Aorta (tissue), 5 donors: ENCODE measurements at regions not wholly inside any gene's neighbourhood (a gene's known extent, or its start where the extent isn't known, plus 50 kb on each side); places are given as distances from the start of the nearest gene placed in this dataset.

ENCODE experiments used
- ATAC-seq: fragments of 200-7000 bp; cut with Tn5 transposase; one replicate; pipeline ENCODE4 v1.9.1; 2022; ENCODE audit warnings: moderate library complexity; ENCODE audit not compliant: low FRiP score
- DNase-seq, 2 donors: peaks; one replicate each; pipeline ENCODE4 v3.0.0-alpha.2; 2020
- H3K27ac ChIP-seq, 2 donors: one replicate each; pipeline ENCODE4 v1.5.1; 2013; ENCODE audit warnings: low read length in 2 of 2, mild to moderate bottlenecking in 2 of 2, moderate library complexity in 2 of 2, control low read depth in 1 of 2, inconsistent platforms in 1 of 2, low read depth in 1 of 2
- H3K27me3 ChIP-seq, 2 donors: one replicate each; pipeline ENCODE4 v1.6.1; 2013; ENCODE audit warnings: control low read depth in 1 of 2, low read length in 1 of 2, mild to moderate bottlenecking in 1 of 2, moderate library complexity in 1 of 2; ENCODE audit not compliant: insufficient read depth in 2 of 2, control insufficient read depth in 1 of 2
- H3K36me3 ChIP-seq, 2 donors: one replicate each; pipeline ENCODE4 v1.6.1; 2013; ENCODE audit warnings: control low read depth in 1 of 2, low read length in 1 of 2, mild to moderate bottlenecking in 1 of 2; ENCODE audit not compliant: insufficient read depth in 2 of 2, control insufficient read depth in 1 of 2
- H3K4me1 ChIP-seq, 2 donors: one replicate each; pipeline ENCODE4 v1.6.1; 2013; ENCODE audit warnings: low read length in 2 of 2, control low read depth in 1 of 2, mild to moderate bottlenecking in 1 of 2, moderate library complexity in 1 of 2; ENCODE audit not compliant: insufficient read depth in 2 of 2, control insufficient read depth in 1 of 2
- H3K4me3 ChIP-seq, 2 donors: one replicate each; pipeline ENCODE4 v1.5.1; 2013; ENCODE audit warnings: low read length in 2 of 2, control low read depth in 1 of 2, mild to moderate bottlenecking in 1 of 2
- H3K9me3 ChIP-seq: one replicate; pipeline ENCODE4 v1.6.1; 2013; ENCODE audit warnings: mild to moderate bottlenecking, low read length; ENCODE audit not compliant: control insufficient read depth
- WGBS, 2 donors: extraction: QIAGEN DNeasy Blood & Tissue Kit; methylation state at CpG; one replicate each; pipeline ENCODE4 v1.1.7; 2013; 5-methylcytosine and 5-hydroxymethylcytosine counted together
- intact Hi-C, 2 donors: fragments of 100-400 bp; cut with DNase I; formaldehyde crosslinking; loops; one replicate each; pipeline versions ENCODE4 v1.14.2 to v1.15.0; 2022
- donor health status: healthy with polysubstance abuse.
- donor health status: Bipolar disorder and iron deficiency.
- donor health status: DM: no; HTN: no; CAD: no.
- donor health status: DM: no; HTN: no; CAD: no.
- donor health status: DM: yes; HTN: yes; CAD: no.

DNA sequence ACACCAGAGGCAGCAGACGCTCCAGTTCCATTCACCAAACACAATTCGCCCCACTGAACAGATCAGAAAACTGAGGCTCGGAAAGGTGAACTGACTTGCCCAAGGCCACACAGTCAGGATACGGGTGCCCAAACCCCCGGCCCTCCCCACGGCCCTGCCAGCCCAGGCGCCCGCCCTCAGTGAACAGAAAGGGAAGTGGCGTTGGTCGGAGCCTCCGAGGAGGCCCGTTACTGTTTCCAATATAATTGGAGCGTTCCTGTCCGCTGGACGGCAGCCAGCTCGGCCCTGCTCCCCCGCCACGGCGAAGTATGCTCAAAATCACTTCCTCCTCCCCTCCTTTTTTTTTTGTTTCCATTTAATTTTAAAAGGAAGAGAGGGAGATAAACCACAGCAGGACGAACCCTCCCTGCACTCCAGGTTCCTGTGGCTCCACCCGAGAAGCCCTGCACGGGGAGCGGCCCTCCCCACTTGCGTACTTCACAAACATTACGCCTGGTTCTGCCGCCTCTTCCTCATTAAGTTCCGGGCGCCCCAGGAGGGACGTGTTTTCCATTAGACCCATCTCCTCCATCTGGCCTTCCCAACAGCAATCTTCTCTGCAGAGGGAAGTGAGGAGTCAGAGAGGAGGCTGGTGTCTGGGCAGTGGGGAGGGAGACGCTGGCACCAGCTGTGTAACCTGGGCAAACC is 61.1 kb downstream of the NCOR2 start:
- ATAC-seq, result peak; percentile 56
- H3K36me3 ChIP-seq, result no peaks in the 10 kb centered on the region
- peak overlapping the region in 1 of 2 donors; percentile 43 for H3K27ac ChIP-seq
- H3K4me3 ChIP-seq, result no peak overlapping the region
- 40 to 41% methylated on average over 30 of the region's 30 CpGs for WGBS, 2 donors
- no peaks in the 10 kb centered on the region for H3K9me3 ChIP-seq
- no peaks in the 10 kb centered on the region for H3K27me3 ChIP-seq
- DNase-seq, result peak; percentile 91 to 93
- no peaks in the 10 kb centered on the region for H3K4me1 ChIP-seq
- intact Hi-C loops, result loop anchor here in 1 of 2 donors (10.0 kb wide), 1 partner anchor 259 kb away; no protein-coding TSS in a partner anchor

DNA sequence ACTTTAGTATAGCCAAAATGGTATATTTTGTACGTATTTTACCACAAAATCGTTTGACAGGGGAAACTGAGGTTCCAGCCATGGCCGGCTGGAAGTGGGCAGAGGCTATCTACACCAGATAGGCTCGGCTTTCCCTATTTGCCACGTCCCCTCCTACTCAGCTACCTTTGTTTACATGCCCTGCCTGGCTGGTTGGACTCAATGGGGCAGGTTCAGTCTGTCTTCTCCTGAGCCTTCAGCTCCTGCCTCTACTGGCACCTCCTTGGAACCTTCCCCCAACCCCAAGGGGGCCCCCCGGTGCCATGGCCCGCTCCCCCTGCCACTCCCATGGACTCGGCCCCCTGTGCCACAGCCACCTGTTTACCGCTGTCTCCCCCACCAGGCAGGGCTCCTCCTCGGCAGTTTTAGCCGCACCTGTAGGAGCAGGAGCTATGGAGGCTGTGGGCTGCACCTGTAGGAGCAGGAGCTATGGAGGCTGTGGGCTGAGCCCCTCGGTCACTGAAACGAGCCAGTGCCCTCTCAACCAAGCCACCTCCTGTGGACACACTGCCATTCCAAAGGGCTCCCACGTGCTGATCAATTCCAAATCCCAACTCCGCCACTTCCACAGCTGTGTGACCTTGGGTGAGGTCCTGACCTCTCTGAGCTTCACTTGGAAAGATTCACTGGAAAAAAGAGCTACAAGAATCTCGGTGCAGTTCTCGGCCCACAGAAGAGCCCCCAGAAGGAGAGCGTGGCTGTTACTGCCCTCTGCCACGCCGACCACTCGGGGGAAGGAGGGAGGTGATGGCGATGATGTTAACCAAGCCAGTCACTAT is 62.2 kb downstream of the NCOR2 start:
- H3K36me3 ChIP-seq, result no peaks in the 10 kb centered on the region
- no peaks in the 10 kb centered on the region for H3K27me3 ChIP-seq
- H3K27ac ChIP-seq, result no peak overlapping the region
- H3K4me3 ChIP-seq, result no peak overlapping the region
- WGBS, 2 donors, result 89 to 92% methylated on average over 22 of the region's 22 CpGs
- ATAC-seq (no peak), DNase-seq (no peak)
- H3K4me1 ChIP-seq, result no peaks in the 10 kb centered on the region
- intact Hi-C loops, result loop anchor here in 1 of 2 donors (10.0 kb wide), 1 partner anchor 260 kb away; no protein-coding TSS in a partner anchor
- no peaks in the 10 kb centered on the region for H3K9me3 ChIP-seq

DNA sequence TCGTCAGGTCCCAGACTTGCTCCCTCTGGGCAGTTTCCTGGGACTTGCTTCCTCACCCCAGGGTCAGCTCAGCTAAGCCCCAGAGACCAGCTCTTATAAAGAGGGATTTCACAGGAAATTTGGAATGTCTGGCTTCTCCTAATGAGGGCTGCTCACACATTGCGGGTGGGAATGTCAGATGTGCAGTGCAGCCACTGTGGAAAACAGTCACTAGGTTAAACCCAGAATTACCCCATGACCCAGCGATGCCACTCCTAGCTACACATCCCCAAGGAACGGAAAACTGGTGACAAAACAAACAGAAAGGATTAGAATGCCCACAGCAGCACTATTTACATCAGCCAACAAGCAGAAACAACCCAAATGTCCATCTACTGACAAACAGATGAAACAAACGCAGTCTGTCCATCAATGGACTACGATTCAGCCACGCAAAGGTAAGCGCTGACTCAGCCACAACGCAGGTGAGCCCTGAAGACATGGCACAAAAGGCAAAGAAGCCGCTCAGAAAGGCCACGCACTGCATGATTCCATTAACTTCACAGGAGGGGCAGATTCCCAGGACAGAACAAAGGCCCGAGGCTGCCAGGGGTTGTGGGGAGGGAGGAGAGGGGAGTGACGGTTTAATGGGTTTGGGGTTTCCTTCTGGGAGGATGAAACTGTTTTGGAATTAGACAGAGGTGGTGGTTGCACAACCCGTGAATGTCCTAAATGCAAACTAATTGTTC is 63.0 kb downstream of the NCOR2 start:
- no peaks in the 10 kb centered on the region for H3K9me3 ChIP-seq
- H3K36me3 ChIP-seq, result no peaks in the 10 kb centered on the region
- H3K27me3 ChIP-seq, result no peaks in the 10 kb centered on the region
- H3K27ac ChIP-seq, result no peak overlapping the region
- 88 to 89% methylated on average over 14 of the region's 14 CpGs for WGBS, 2 donors
- H3K4me1 ChIP-seq, result no peaks in the 10 kb centered on the region
- ATAC-seq (no peak), DNase-seq (no peak)
- no peak overlapping the region for H3K4me3 ChIP-seq
- intact Hi-C loops, result loop anchor here in 1 of 2 donors (10.0 kb wide), 1 partner anchor 260 kb away; no protein-coding TSS in a partner anchor

DNA sequence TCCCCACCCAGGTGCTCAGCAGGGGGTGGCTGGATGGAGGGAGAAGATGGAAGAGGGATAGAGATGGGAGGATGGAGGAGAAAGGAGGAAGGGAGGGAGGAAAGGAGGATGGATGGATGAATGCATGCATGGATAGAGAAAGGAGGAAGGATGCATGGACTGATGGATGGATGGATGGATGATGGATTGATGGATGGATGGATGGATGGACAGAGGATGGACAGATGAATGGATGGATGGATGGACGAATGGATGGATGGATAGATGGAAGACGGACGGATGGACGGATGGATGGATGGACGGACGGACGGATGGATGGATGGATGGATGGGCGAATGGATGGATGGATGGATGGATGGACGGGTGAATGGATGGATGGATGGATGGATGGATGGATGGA is 64.1 kb downstream of the NCOR2 start:
- intact Hi-C loops, result loop anchor here in 1 of 2 donors (10.0 kb wide), 1 partner anchor 261 kb away; no protein-coding TSS in a partner anchor
- no peak overlapping the region for H3K27ac ChIP-seq
- no peaks in the 10 kb centered on the region for H3K9me3 ChIP-seq
- H3K27me3 ChIP-seq, result no peaks in the 10 kb centered on the region
- ATAC-seq (no peak), DNase-seq (no peak)
- 83 to 97% methylated on average over 9 of the region's 9 CpGs for WGBS, 2 donors
- H3K4me3 ChIP-seq, result no peak overlapping the region
- no peaks in the 10 kb centered on the region for H3K4me1 ChIP-seq
- H3K36me3 ChIP-seq, result no peaks in the 10 kb centered on the region

DNA sequence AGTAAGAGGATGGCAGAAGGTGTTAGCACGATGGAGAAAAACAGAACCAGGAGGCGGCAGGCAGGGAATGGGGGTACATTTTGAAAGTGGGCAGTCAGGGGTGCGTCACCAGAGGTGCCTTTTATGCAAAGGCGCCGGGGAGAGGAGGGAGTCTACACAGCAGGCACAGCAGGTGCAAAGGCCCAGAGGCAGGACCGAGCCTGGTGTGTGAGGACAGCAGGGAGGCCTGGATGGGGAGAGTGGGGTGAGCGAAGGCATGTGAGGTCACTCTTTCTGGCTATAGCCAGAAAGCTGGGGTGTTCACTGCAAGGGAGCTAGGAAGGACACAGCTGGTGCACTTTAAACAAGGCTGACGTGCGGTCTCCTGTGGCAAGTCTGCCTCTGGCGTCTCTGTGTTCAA is 65.0 kb downstream of the NCOR2 start:
- Histone ChIP-seq H3K27ac (no peak overlapping the region), H3K4me1 (no peaks in the 10 kb centered on the region), H3K4me3 (no peak overlapping the region), H3K9me3 (no peaks in the 10 kb centered on the region), H3K36me3 (no peaks in the 10 kb centered on the region), H3K27me3 (no peaks in the 10 kb centered on the region)
- intact Hi-C loops, result loop anchor here in 1 of 2 donors (10.0 kb wide), 1 partner anchor 262 kb away; no protein-coding TSS in a partner anchor
- WGBS, 2 donors, result 95 to 96% methylated on average over 10 of the region's 10 CpGs
- ATAC-seq, result no peak
- no peak for DNase-seq

DNA sequence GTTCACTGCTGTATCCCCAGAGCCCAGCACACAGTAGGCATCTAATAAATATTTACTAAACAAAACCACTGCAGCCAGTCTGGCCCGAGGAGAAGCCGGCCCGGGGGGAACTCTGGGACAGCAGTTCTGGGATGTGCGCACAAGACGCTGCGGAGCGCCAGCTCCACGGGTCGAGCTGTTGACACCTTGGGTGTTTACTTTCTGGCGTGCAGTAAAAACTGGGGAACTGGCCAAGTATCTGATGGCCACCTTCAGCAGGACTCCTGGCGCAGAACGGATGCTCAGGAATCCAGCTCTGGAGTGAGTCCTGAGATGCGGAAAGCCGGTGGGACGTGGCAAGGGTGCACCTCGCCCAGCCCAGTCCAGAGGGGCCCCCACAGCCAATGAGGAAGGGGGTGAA is 65.6 kb downstream of the NCOR2 start:
- Histone ChIP-seq H3K4me3 (no peak overlapping the region), H3K9me3 (no peaks in the 10 kb centered on the region), H3K27ac (no peak overlapping the region), H3K36me3 (no peaks in the 10 kb centered on the region), H3K4me1 (no peaks in the 10 kb centered on the region), H3K27me3 (no peaks in the 10 kb centered on the region)
- WGBS, 2 donors, result 55 to 57% methylated on average over 16 of the region's 16 CpGs
- ATAC-seq (no peak), DNase-seq (no peak)
- intact Hi-C loops, result loop anchor here in 1 of 2 donors (10.0 kb wide), 1 partner anchor 263 kb away; no protein-coding TSS in a partner anchor

DNA sequence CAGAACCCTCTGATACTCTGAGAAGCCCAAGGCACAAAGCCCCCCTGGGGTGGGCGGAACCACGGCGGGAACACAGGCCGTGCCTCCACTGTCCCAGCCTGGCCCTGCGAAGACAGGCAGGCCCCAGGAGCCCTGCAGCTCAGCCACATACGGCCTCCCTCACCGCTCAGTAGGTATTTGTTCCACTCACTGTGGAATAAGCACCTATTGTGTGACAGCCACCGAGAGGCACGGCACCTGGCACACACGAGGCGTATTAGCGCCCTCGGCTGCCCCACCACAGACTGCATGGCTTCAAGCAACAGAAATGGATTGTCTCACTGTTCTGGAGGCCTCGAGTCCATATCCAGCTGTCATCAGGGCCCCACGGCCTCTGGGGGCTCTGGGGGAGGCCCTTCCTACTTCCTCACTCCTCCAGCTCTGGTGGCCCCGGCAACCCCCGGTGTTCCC is 66.3 kb downstream of the NCOR2 start:
- no peaks in the 10 kb centered on the region for H3K36me3 ChIP-seq
- 88% methylated on average over 17 of the region's 17 CpGs for WGBS, 2 donors
- H3K4me1 ChIP-seq, result no peaks in the 10 kb centered on the region
- no peak for ATAC-seq
- H3K27ac ChIP-seq, result no peak overlapping the region
- no peak for DNase-seq
- intact Hi-C loops, result loop anchor here in 1 of 2 donors (10.0 kb wide), 1 partner anchor 264 kb away; no protein-coding TSS in a partner anchor
- H3K27me3 ChIP-seq, result no peaks in the 10 kb centered on the region
- no peak overlapping the region for H3K4me3 ChIP-seq
- no peaks in the 10 kb centered on the region for H3K9me3 ChIP-seq

DNA sequence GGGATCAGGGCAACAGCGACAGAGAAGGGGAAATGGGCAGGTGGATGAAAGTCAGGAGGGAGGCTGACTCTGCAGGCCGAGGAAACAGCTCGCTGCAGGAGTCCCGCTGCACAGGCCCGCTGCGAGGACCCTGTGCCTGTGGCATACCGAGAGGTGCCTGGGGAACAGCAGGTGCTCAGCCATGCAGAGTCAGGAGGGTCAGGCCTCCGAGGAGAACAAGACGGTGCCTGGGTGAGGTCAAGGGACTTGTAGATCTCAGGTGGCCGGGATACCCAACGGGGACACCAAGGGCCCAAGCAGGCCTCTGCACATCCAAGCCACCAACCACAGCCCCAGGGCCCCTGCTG is 67.5 kb downstream of the NCOR2 start:
- Histone ChIP-seq H3K27me3 (no peaks in the 10 kb centered on the region), H3K4me1 (no peaks in the 10 kb centered on the region), H3K27ac (no peak overlapping the region), H3K9me3 (no peaks in the 10 kb centered on the region), H3K36me3 (no peaks in the 10 kb centered on the region), H3K4me3 (no peak overlapping the region)
- WGBS, 2 donors, result 90 to 91% methylated on average over 11 of the region's 11 CpGs
- ATAC-seq (no peak), DNase-seq (no peak)
- intact Hi-C loops, result loop anchor here (5.0 to 10.0 kb wide), 2 partner anchors 43 to 265 kb away; no protein-coding TSS in a partner anchor
